Suprapubic skin (tissue), 3 donors: ENCODE measurements at regions not wholly inside any gene's neighbourhood (a gene's known extent, or its start where the extent isn't known, plus 50 kb on each side); places are given as distances from the start of the nearest gene placed in this dataset.

Experiments used
- POLR2A ChIP-seq, 2 donors: fragments of 450-650 bp; IDR thresholded peaks; one replicate each; pipeline ENCODE4 v1.6.1; 2017; ENCODE audit warnings: antibody characterized with exemption in 2 of 2, mild to moderate bottlenecking in 2 of 2, moderate library complexity in 2 of 2
- TF ChIP-seq, protein P1 (sequence below), 2 donors: fragments of 200-600 bp in 1 of 2; fragments of 450-650 bp in 1 of 2; sonication (generic) in 1 of 2; IDR thresholded peaks; one replicate each; pipeline ENCODE4 v1.5.1; 2016 to 2019; ENCODE audit warnings: antibody characterized with exemption in 2 of 2, mild to moderate bottlenecking in 1 of 2, moderate library complexity in 1 of 2

DNA sequence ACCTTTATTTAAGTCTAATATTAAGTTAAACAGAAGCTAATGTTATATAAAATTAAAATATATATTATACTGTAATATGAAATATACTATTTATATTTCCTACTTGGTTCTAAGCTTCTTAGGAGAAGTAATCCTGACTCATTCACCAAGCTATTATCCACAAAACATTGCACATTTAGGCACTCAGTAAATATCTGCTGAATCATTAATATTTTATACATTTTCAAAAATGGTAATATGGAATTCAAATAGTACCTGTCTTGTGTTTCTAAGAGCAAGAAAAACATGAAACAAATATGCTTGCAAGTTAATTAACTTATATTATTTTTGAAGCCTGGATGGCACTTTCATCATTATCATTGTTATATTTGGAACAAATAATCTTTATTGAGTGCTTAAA lies 153.0 kb upstream of the CNTN4 start:
- TF ChIP-seq POLR2A (IDR thresholded peaks at IDR 0.05): no peak
- TF ChIP-seq, protein P1, sequence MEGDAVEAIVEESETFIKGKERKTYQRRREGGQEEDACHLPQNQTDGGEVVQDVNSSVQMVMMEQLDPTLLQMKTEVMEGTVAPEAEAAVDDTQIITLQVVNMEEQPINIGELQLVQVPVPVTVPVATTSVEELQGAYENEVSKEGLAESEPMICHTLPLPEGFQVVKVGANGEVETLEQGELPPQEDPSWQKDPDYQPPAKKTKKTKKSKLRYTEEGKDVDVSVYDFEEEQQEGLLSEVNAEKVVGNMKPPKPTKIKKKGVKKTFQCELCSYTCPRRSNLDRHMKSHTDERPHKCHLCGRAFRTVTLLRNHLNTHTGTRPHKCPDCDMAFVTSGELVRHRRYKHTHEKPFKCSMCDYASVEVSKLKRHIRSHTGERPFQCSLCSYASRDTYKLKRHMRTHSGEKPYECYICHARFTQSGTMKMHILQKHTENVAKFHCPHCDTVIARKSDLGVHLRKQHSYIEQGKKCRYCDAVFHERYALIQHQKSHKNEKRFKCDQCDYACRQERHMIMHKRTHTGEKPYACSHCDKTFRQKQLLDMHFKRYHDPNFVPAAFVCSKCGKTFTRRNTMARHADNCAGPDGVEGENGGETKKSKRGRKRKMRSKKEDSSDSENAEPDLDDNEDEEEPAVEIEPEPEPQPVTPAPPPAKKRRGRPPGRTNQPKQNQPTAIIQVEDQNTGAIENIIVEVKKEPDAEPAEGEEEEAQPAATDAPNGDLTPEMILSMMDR (IDR thresholded peaks at IDR 0.05): no peak
